ENCODE measurements at regions not wholly inside any gene's neighbourhood (a gene's known extent, or its start where the extent isn't known, plus 50 kb on each side); places are given as distances from the start of the nearest gene placed in this dataset.

DNA sequence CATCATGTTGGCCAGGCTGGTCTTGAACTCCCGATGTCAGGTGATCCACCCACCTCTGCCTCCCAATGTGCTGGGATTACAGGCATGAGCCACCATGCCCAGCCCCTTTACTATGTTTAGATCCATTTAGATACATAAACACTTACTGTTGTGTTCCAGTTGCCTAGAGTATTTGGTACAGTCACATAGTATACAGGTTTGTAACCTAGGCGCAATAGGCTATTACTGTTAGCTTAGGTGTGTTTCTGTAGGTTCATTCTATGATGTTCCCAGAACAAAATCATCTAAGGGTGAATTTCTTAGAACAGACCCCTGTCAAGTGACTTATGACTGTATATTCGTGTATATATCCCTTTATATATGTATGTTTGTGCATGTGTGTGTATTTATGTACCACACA, 61.8 kb downstream of the MYCN start:
- H4K91ac ChIP-seq (ENCODE audit: insufficient read depth, low read depth, low read length), result no peak overlapping the region
- ATAC-seq (ENCODE audit: low read depth) (no peak), DNase-seq (no peak)
- H4K8ac ChIP-seq (ENCODE audit: low read depth in 2 of 2, low read length in 2 of 2), result no peak overlapping the region
- H2BK20ac ChIP-seq (ENCODE audit: low read depth, low read length), result no peak overlapping the region
- H3K27ac ChIP-seq (ENCODE audit: insufficient read depth, low read length), result no peak overlapping the region
- no peak overlapping the region for H3K14ac ChIP-seq (replicated peaks; ENCODE audit: low read depth, low read length)
- H3K56ac ChIP-seq (ENCODE audit: extremely low read depth, insufficient read depth, low read length), result no peak overlapping the region
- no peak overlapping the region for H3K9ac ChIP-seq (ENCODE audit: low read depth, low read length)
- intact Hi-C loops (cut with micrococcal nuclease), result no loop called here
- no peak overlapping the region for H2BK5ac ChIP-seq (ENCODE audit: low read depth, low read length, poor library complexity, severe bottlenecking)
- H2BK15ac ChIP-seq (ENCODE audit: low read depth, low read length), result no peak overlapping the region
- in situ Hi-C loops (cut with MboI; ENCODE audit: low sequenced_read_pairs), result no loop called here
- H3K18ac ChIP-seq (ENCODE audit: low read depth, low read length), result no peak overlapping the region
- H3K4ac ChIP-seq (ENCODE audit: low read depth, low read length), result no peak overlapping the region
- H2BK120ac ChIP-seq (ENCODE audit: low read depth, low read length), result no peak overlapping the region
- TF ChIP-seq RFX5 (IDR thresholded peaks at IDR 0.05; ENCODE audit: low read depth, low read length) (no peak), CHD1 (IDR thresholded peaks at IDR 0.05; ENCODE audit: low read depth, low read length) (no peak), MAZ (IDR thresholded peaks at IDR 0.05; ENCODE audit: borderline replicate concordance, low read depth, low read length) (no peak), FOS (IDR thresholded peaks at IDR 0.05; ENCODE audit: low read depth, low read length) (no peak), NFE2L2 (IDR thresholded peaks at IDR 0.05; ENCODE audit: low read depth, low read length) (no peak), SMC3 (IDR thresholded peaks at IDR 0.05; ENCODE audit: low read depth, low read length) (no peak), MAFK (IDR thresholded peaks at IDR 0.05; ENCODE audit: low read depth, low read length) (no peak), RAD21 (IDR thresholded peaks at IDR 0.05; ENCODE audit: low read length) (no peak), RCOR1 (IDR thresholded peaks at IDR 0.05; ENCODE audit: insufficient replicate concordance, low read length) (no peak), MXI1 (IDR thresholded peaks at IDR 0.05; ENCODE audit: borderline replicate concordance, low read depth, low read length) (no peak)
- TF ChIP-seq, protein P1, sequence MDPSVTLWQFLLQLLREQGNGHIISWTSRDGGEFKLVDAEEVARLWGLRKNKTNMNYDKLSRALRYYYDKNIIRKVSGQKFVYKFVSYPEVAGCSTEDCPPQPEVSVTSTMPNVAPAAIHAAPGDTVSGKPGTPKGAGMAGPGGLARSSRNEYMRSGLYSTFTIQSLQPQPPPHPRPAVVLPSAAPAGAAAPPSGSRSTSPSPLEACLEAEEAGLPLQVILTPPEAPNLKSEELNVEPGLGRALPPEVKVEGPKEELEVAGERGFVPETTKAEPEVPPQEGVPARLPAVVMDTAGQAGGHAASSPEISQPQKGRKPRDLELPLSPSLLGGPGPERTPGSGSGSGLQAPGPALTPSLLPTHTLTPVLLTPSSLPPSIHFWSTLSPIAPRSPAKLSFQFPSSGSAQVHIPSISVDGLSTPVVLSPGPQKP (IDR thresholded peaks at IDR 0.05; ENCODE audit: borderline replicate concordance, low read depth, low read length), result no peak
- no peak overlapping the region for H3K4me2 ChIP-seq (ENCODE audit: low read depth, low read length)
- H3K4me3 ChIP-seq (ENCODE audit: insufficient read depth, low read depth, low read length), result no peak overlapping the region
- H2AFZ ChIP-seq (replicated peaks; ENCODE audit: low read length, poor library complexity), result no peak overlapping the region
- no peaks in the 10 kb centered on the region for H3K27me3 ChIP-seq (ENCODE audit: control insufficient read depth, insufficient read depth, low read length)
- no peaks in the 10 kb centered on the region for H3K9me1 ChIP-seq (ENCODE audit: insufficient read depth, low read length)
- no peaks in the 10 kb centered on the region for H3K79me1 ChIP-seq (ENCODE audit: low read depth in 1 of 2, low read length in 2 of 2)
- H2AK5ac ChIP-seq (ENCODE audit: low read depth, low read length), result no peak overlapping the region
- H2AK9ac ChIP-seq (replicated peaks; ENCODE audit: low read depth, low read length, poor library complexity), result no peak overlapping the region
- CTCF ChIA-PET, result no interaction called here
- no peak overlapping the region for H4K5ac ChIP-seq (ENCODE audit: low read depth, low read length)
- no CpG with 5 or more reads among the region's 3 CpGs for WGBS, 2 experiments (ENCODE audit: extremely low coverage in 2 of 2, insufficient read length in 1 of 2)
- POLR2A ChIA-PET (ENCODE audit: unreplicated experiment), result no interaction called here
- H3K9me3 ChIP-seq (ENCODE audit: control insufficient read depth, insufficient read depth, low read length), result peaks cover 30% of the 10 kb centered on the region
- dilution Hi-C loops (cut with HindIII; ENCODE audit: low sequenced_read_pairs, unreplicated experiment), result no loop called here
- H4K20me1 ChIP-seq (ENCODE audit: insufficient read depth, low read length), result no peaks in the 10 kb centered on the region
- H3K36me3 ChIP-seq (ENCODE audit: control insufficient read depth, insufficient read depth, low read length), result no peaks in the 10 kb centered on the region
- no peak overlapping the region for H3K23ac ChIP-seq (ENCODE audit: low read depth, low read length)
- no TSS peak for BruUV-seq (replicated peaks)
- H3K4me1 ChIP-seq (ENCODE audit: control insufficient read depth, insufficient read depth, low read length), result no peaks in the 10 kb centered on the region

All from IMR-90 (cell line).